22Rv1 (cell line): ENCODE measurements at regions not wholly inside any gene's neighbourhood (a gene's known extent, or its start where the extent isn't known, plus 50 kb on each side); places are given as distances from the start of the nearest gene placed in this dataset.

ENCODE experiments used
- H3K27ac ChIP-seq: fragments of 450-650 bp; 2 replicates; pipeline ENCODE4 v1.5.1; 2017
- CTCF ChIP-seq: fragments of 450-650 bp; IDR thresholded peaks from 2 replicates; pipeline ENCODE4 v1.5.1; 2017; ENCODE audit warnings: mild to moderate bottlenecking
- ZFX ChIP-seq: fragments of 450-650 bp; IDR thresholded peaks from 2 replicates; pipeline ENCODE4 v1.6.1; 2017; ENCODE audit warnings: antibody characterized with exemption, borderline replicate concordance

DNA sequence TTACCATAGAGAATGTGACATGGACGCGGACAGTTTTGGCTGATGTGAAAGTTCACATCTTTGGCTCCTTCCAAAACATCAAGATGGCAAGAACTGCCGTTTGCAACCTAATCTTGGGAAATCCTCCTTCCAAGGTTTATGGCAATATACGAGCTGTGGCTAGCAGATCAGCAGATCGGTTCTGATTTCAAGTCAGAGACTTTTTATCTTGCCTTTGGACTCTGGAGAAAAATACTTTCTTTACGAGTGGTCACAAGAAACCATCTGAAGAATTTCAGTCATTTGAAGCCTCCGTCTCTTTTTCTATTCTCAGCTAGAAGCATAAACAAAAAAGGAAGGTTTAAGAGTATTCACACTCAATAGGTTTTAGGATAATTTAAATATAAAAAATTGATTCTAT, 153.5 kb upstream of the MEIS2 start:
- TF ChIP-seq ZFX: no peak
- no peak for TF ChIP-seq CTCF
- H3K27ac ChIP-seq: no peak overlapping the region

GRCh38 chr15:37260255-37260654, 159.9 kb upstream of the MEIS2 start:
- H3K27ac ChIP-seq: no peak overlapping the region
- no peak for TF ChIP-seq CTCF
- TF ChIP-seq ZFX: no peak

- no peak overlapping the region for H3K27ac ChIP-seq
- no peak for TF ChIP-seq ZFX
- TF ChIP-seq CTCF: no peak
Observed at GRCh38 chr15:37261685-37262084, 161.3 kb upstream of the MEIS2 start.

DNA sequence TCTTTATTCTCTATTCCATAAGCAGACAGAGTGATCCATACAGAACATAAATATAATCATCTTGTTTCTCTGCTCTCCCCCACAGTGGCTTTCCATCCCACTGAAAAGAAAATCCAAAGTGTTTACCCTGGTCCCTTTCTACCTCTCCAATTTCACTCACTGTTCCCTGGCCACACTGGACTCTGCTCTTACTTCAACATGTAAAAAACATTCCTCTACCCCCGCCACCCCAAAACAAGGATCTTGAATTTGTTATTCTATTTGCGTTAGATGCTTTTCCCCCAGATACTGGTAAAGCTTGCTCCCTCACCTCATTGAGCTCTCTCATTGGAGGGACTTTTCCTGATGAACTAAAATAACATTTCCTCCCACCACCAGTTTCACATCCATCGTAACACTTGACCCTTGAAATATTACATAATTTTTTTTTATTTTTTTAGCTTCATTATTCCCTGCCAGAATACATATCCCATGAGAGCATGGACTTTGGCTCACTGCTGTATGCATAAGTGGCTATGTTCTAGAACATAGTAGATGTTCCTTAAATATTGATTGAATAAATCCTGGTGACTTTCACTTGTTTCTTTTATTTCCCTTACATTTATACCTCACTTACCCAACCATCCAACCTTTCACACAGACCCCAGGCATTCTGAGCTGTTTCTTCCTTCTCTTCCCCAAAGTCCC, 162.7 kb upstream of the MEIS2 start:
- TF ChIP-seq ZFX: no peak
- no peak overlapping the region for H3K27ac ChIP-seq

DNA sequence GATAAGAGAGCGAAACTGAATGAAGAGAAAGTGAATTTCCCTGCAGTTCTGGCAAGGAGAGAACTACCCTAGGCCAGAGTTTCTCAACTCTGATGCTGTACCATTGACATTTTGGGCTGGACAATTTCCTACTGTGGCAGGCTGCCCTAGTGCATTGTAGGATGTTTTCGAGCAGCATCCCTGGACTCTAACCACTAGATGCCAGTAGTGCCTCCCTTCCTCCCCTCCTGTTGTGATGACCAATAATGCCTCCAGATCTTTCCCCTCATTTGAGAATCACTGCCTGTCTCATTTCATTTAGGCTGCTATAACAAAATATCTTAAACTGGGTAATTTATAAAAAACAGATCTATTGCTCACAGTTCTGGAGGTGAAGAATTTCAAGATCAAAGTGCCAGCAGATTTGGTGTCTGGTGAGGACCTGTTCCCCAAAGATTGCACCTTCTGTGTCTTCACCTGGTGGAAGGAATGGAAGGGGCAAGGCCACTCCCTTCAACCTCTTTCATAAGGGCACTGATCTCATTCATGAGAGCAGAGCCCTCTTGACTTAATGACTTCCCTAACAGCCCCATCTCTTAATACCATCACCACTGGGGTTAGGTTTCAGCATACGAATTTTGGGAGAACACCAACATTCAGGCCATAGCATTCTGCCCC, 188.9 kb upstream of the MEIS2 start:
- TF ChIP-seq ZFX: no peak
- peak; percentile 47 for TF ChIP-seq CTCF
- H3K27ac ChIP-seq: no peak overlapping the region

DNA sequence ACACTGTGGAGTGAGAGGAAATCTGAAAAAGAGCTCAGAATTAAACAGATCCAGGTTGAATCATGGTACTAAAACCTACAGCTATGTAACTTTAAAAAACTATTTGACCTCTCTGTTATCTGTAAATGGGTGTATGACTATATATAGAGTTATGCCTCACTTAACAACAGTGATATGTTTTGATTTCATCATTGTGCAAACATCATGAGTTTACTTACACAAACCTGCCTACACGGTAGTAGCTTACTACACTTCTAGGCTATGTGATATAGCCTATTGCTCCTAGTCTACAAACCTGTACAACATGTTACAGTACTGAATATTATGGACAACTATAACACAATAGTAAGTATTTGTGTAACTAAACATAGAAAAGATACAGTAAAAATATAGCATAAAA, 191.6 kb upstream of the MEIS2 start:
- H3K27ac ChIP-seq: no peak overlapping the region
- TF ChIP-seq CTCF (no peak), ZFX (no peak)

- no peak overlapping the region for H3K27ac ChIP-seq
- TF ChIP-seq CTCF (no peak), ZFX (no peak)
Observed at GRCh38 chr15:37298271-37298670, 197.9 kb upstream of the MEIS2 start.
